Upper lobe of left lung (tissue), 4 donors: ENCODE measurements at regions not wholly inside any gene's neighbourhood (a gene's known extent, or its start where the extent isn't known, plus 50 kb on each side); places are given as distances from the start of the nearest gene placed in this dataset.

Experiments used
- POLR2AphosphoS5 ChIP-seq, 2 donors: sonication (generic); formaldehyde crosslinking; IDR thresholded peaks; one replicate each; pipeline ENCODE4 v1.5.1; 2017; ENCODE audit warnings: antibody characterized with exemption in 2 of 2
- TF ChIP-seq, protein P1 (sequence below), 6 experiments: fragments of 450-650 bp in 4 of 6; fragments of 200-600 bp in 2 of 6; sonication (generic) in 2 of 6; IDR thresholded peaks; one replicate each; pipeline ENCODE4 v1.5.1; 2016 to 2019; ENCODE audit warnings: antibody characterized with exemption in 6 of 6

DNA sequence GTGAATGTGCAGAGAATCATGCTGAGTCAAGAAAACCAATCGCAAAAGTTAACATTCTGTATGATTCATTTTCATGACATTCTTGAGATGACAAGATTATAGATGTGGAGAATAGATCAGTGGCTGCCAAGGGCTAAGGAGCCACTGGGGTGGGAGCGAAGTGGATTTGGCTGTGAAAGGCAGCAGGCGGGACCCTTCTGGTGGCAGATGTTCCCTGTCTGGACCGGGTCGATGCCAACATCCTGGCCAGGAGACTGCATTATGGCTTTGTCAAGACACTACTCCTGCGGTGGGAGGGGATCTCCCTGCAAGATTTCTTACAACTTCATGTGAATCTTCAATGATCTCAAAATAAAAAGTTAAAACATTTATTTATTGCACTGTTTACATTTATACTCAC, 427.9 kb downstream of the GALR1 start:
- no peak for TF ChIP-seq POLR2AphosphoS5 (IDR thresholded peaks at IDR 0.05)
- TF ChIP-seq, protein P1, sequence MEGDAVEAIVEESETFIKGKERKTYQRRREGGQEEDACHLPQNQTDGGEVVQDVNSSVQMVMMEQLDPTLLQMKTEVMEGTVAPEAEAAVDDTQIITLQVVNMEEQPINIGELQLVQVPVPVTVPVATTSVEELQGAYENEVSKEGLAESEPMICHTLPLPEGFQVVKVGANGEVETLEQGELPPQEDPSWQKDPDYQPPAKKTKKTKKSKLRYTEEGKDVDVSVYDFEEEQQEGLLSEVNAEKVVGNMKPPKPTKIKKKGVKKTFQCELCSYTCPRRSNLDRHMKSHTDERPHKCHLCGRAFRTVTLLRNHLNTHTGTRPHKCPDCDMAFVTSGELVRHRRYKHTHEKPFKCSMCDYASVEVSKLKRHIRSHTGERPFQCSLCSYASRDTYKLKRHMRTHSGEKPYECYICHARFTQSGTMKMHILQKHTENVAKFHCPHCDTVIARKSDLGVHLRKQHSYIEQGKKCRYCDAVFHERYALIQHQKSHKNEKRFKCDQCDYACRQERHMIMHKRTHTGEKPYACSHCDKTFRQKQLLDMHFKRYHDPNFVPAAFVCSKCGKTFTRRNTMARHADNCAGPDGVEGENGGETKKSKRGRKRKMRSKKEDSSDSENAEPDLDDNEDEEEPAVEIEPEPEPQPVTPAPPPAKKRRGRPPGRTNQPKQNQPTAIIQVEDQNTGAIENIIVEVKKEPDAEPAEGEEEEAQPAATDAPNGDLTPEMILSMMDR (IDR thresholded peaks at IDR 0.05), result no peak
